ENCODE measurements at regions not wholly inside any gene's neighbourhood (a gene's known extent, or its start where the extent isn't known, plus 50 kb on each side); places are given as distances from the start of the nearest gene placed in this dataset.

- H3K27me3 ChIP-seq (ENCODE audit: control insufficient read depth, insufficient read depth, low read length), result no peaks in the 10 kb centered on the region
- DNase-seq (peak in 2 of 5 donors; percentile 33 to 44), FAIRE-seq (no peak)
- no peaks in the 10 kb centered on the region for H3K36me3 ChIP-seq (ENCODE audit: control insufficient read depth in 2 of 3, insufficient read depth in 3 of 3, low read length in 3 of 3)
- no peak overlapping the region for H3K27ac ChIP-seq (ENCODE audit: low read depth in 2 of 2, low read length in 2 of 2)
- no peak overlapping the region for H3K9ac ChIP-seq (ENCODE audit: low read length in 3 of 3)
- intact Hi-C loops (cut with DNase I), result loop anchor here (10.0 kb wide), 2 partner anchors 414 to 754 kb away; no protein-coding TSS in a partner anchor
- H3K9me3 ChIP-seq (ENCODE audit: control insufficient read depth in 2 of 3, insufficient read depth in 1 of 3, low read length in 3 of 3), result no peaks in the 10 kb centered on the region
- H3K4me1 ChIP-seq (ENCODE audit: control insufficient read depth in 2 of 3, insufficient read depth in 2 of 3, low read depth in 1 of 3, low read length in 3 of 3), result no peaks in the 10 kb centered on the region
- no peak overlapping the region for H3K4me3 ChIP-seq (ENCODE audit: low read length in 3 of 3)
- no peak for TF ChIP-seq CTCF (IDR thresholded peaks at IDR 0.05; ENCODE audit: borderline replicate concordance, extremely low read depth, insufficient read depth)
These were observed 68.7 kb downstream of the SERPINA3 start for GRCh38 chr14:94680862-94681288.

GRCh38 chr14:94679937-94680861 lies 68.0 kb downstream of the SERPINA3 start:
- Histone ChIP-seq H3K27me3 (ENCODE audit: control insufficient read depth, insufficient read depth, low read length) (no peaks in the 10 kb centered on the region), H3K4me1 (ENCODE audit: control insufficient read depth in 2 of 3, insufficient read depth in 2 of 3, low read depth in 1 of 3, low read length in 3 of 3) (no peaks in the 10 kb centered on the region), H3K36me3 (ENCODE audit: control insufficient read depth in 2 of 3, insufficient read depth in 3 of 3, low read length in 3 of 3) (no peaks in the 10 kb centered on the region), H3K9me3 (ENCODE audit: control insufficient read depth in 2 of 3, insufficient read depth in 1 of 3, low read length in 3 of 3) (no peaks in the 10 kb centered on the region), H3K4me3 (ENCODE audit: low read length in 3 of 3) (no peak overlapping the region), H3K27ac (ENCODE audit: low read depth in 2 of 2, low read length in 2 of 2) (no peak overlapping the region), H3K9ac (ENCODE audit: low read length in 3 of 3) (no peak overlapping the region)
- TF ChIP-seq CTCF (IDR thresholded peaks at IDR 0.05; ENCODE audit: borderline replicate concordance, extremely low read depth, insufficient read depth), result no peak
- FAIRE-seq, result no peak
- no peak for DNase-seq
- intact Hi-C loops (cut with DNase I), result loop anchor here (10.0 kb wide), 2 partner anchors 415 to 755 kb away; no protein-coding TSS in a partner anchor

DNA sequence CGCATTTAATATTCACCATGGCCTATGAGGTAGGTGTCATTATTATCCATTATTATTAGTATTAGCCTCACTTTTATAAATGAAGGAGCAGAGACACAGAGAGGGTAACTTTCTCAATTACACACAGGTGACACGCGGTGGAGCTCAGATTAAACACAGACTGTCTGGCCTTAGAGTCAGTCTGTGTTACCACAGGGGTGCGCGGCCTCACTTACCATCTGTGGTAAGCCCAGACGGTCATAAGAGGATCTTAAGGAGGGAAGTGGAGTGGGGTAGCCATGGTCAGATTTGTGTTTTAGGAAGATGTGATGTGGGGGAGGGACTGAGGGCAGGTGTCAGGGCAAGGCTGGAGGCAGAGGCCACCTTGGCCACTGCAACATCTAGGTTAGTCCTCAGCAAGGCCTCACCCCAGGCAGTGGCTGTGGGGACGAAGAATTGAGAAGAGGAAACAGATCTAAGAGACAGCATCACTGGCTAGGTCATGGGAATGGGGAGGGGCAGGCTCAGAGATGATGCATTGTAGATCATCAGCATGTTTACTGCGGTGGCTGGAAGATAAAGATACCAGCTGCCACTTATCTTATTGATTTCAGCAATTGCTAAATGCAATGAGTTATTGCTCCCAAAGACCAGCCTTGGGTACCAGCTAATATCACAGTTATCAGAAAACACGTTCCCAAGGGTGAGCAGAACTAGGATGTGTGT lies 67.1 kb downstream of the SERPINA3 start:
- Histone ChIP-seq H3K9ac (ENCODE audit: low read length in 3 of 3) (no peak overlapping the region), H3K4me3 (ENCODE audit: low read length in 3 of 3) (no peak overlapping the region), H3K27ac (ENCODE audit: low read depth in 2 of 2, low read length in 2 of 2) (no peak overlapping the region), H3K9me3 (ENCODE audit: control insufficient read depth in 2 of 3, insufficient read depth in 1 of 3, low read length in 3 of 3) (no peaks in the 10 kb centered on the region), H3K27me3 (ENCODE audit: control insufficient read depth, insufficient read depth, low read length) (no peaks in the 10 kb centered on the region), H3K4me1 (ENCODE audit: control insufficient read depth in 2 of 3, insufficient read depth in 2 of 3, low read depth in 1 of 3, low read length in 3 of 3) (no peaks in the 10 kb centered on the region), H3K36me3 (ENCODE audit: control insufficient read depth in 2 of 3, insufficient read depth in 3 of 3, low read length in 3 of 3) (no peaks in the 10 kb centered on the region)
- TF ChIP-seq CTCF (IDR thresholded peaks at IDR 0.05; ENCODE audit: borderline replicate concordance, extremely low read depth, insufficient read depth), result no peak
- intact Hi-C loops (cut with DNase I), result no loop called here
- FAIRE-seq (no peak), DNase-seq (no peak)
